Umbilical cord (tissue), 1 donor: ENCODE measurements at regions not wholly inside any gene's neighbourhood (a gene's known extent, or its start where the extent isn't known, plus 50 kb on each side); places are given as distances from the start of the nearest gene placed in this dataset.
"Not testable (repeated sequence)": the region's sequence is repeated elsewhere in the genome, so short reads cannot be mapped to it uniquely, and the experiment has no call there.

Source experiments
- DNase-seq: peaks from one replicate; pipeline ENCODE4 v3.0.0-alpha.2; 2015; ENCODE audit warnings: low spot score

DNA sequence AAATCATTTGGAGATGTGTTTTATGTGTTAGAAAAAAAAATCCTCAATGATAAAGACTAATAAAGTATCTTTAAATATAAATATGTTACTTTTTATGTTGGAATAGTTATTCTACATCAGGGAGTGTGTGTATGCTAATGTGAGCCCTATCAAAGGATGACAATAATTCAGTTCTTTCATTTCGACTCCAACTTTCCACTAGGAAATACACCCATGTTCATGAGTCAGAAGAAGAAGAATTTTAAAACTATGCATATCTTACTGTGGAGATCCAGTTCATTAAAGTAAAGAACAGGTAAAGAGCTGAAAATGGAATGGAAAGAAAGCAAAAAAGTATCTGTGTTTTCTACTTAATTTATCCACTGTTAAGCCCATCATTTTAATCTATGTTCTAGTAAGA, 399.8 kb downstream of the KCNJ2 start:
- DNase-seq: no peak

GRCh38 chr17:70577456-70577855, 408.1 kb downstream of the KCNJ2 start:
- no peak for DNase-seq

- no peak for DNase-seq
Observed at GRCh38 chr17:70581459-70581858, 412.1 kb downstream of the KCNJ2 start.

GRCh38 chr17:70582777-70583176, 413.4 kb downstream of the KCNJ2 start:
- no peak for DNase-seq

- DNase-seq: no peak
Observed at GRCh38 chr17:70584255-70584654, 414.9 kb downstream of the KCNJ2 start.

GRCh38 chr17:70588003-70588402, 418.7 kb downstream of the KCNJ2 start:
- no peak for DNase-seq

DNA sequence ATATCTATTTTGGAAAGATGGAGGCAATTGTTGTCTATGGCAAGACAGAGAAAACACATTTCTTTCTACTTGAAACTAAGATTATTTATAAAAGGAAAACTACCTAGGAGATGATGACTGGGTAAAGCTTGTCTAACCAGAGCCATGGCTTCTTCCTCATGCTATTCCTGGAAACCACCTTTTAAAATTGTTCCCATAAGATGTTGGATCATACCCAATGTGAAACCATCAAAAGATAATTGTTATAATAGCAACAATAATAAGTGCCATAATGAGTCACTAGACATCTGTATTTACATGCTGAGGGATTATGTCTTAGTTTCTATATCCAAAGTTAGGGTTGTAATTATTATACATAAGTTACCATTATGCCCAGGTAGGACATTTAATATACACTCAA, 428.4 kb downstream of the KCNJ2 start:
- no peak for DNase-seq

- no peak for DNase-seq
Observed at GRCh38 chr17:70599198-70599597, 429.9 kb downstream of the KCNJ2 start.

DNA sequence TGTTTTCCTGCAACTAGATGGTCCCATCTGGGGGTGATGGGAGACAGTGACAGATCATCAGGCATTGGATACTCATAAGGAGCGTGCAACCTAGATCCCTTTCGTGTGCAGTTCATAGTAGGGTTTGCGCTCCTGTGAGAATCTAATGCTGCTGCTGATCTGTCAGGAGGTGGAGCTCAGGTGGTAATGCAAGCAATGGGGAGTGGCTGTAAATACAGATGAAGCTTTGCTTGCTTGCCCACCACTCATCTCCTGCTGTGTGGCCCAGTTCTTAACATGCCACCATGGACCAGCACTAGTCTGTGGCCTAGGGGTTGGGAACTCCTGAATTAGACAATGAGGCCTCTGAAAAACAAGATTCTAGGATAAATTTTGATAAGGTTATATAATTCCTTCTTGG, 430.6 kb downstream of the KCNJ2 start:
- DNase-seq: not testable (repeated sequence)

DNA sequence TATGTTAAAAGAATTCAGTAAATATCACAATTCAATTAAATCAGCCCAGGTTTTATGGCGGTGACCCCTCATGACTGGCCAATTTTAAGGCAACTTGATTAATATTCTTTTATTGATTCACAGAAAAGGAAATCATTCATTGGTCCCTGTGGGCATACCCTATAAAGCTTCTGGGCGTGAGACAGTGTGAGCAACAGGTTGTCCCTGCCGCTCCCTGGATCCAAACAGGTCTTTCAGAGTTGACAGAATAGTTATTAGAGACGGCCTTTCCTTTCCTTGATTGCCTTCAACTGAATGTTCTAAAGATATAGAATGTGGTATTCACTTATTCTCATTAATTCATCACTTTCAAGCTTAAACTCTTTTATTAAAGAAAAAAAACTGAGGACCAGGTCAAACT, 433.9 kb downstream of the KCNJ2 start:
- no peak for DNase-seq

- DNase-seq: no peak
Observed at GRCh38 chr17:70604854-70605253, 435.5 kb downstream of the KCNJ2 start.

GRCh38 chr17:70606086-70606485, 436.8 kb downstream of the KCNJ2 start:
- no peak for DNase-seq

- DNase-seq: no peak
Observed at GRCh38 chr17:70608193-70608592, 438.9 kb downstream of the KCNJ2 start.

GRCh38 chr17:70608957-70609356, 439.6 kb downstream of the KCNJ2 start:
- no peak for DNase-seq

- no peak for DNase-seq
Observed at GRCh38 chr17:70609566-70609965, 440.2 kb downstream of the KCNJ2 start.

GRCh38 chr17:70610161-70610560, 440.8 kb downstream of the KCNJ2 start:
- no peak for DNase-seq

GRCh38 chr17:70613681-70614080, 444.3 kb downstream of the KCNJ2 start:
- DNase-seq: no peak

DNA sequence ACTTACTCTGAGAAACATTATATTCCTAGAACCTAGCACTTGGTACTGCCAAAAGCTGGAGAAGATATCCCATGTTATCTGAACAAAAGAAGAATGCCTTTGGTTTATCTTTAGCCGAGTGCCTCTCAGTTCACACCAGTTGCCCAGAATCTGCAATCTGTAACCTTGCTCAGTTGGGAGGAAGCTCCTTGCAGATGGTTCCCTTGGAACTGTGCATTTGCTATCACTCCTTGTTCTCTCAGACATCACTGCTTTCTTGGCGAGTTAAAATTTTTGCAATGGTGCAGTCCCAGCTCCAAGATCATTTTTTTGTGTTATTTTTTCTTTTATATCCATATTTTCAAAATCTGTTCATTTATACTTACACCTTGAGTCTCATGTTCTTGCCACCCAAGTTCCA, 446.5 kb downstream of the KCNJ2 start:
- DNase-seq: no peak

- DNase-seq: no peak
Observed at GRCh38 chr17:70618641-70619040, 449.3 kb downstream of the KCNJ2 start.

- peak; percentile 32 for DNase-seq
Observed at GRCh38 chr17:70621566-70621965, 452.2 kb downstream of the KCNJ2 start.

DNA sequence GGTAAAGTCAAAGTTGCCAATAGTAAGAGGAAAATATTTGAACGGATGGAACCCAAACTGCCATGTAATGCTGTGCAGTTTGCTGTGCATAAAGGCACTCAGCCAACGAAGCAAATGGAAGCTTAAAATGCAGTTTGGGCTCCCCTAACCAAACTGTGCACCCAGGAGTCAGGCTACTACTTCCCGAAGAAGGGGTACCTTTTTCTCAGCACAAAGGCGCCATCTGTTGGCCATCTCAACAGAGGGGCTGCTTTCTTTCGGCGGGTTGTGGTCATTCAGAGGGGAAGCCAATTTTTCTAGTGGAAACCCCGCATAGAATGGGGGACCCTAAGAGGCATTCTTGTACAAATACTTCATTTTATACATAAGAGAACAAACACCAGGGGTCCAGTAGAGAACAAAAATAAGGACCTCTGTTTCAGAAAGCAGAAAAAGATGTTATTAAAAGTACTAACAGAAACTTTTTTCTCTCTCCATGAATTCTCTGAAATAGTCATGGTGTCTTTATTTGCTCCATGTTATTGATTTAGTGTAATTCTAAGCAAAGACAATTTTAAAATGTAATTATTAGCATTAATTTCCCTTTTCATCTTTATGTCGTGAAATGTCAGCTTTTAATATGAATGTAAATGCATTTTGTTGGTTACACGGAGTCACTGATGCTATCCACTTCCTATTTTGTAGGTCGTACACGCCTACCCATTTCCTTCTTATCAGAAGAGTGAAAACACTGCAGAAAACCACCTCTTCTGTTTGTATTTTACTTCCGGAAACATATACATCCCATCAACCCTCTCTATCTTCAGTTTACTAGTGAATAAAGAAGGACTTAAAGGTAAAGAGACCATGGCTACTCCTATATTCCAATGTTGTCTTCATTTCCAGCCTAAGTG, 453.3 kb downstream of the KCNJ2 start:
- DNase-seq: peak; percentile 53

GRCh38 chr17:70624211-70624610, 454.9 kb downstream of the KCNJ2 start:
- DNase-seq: no peak

DNA sequence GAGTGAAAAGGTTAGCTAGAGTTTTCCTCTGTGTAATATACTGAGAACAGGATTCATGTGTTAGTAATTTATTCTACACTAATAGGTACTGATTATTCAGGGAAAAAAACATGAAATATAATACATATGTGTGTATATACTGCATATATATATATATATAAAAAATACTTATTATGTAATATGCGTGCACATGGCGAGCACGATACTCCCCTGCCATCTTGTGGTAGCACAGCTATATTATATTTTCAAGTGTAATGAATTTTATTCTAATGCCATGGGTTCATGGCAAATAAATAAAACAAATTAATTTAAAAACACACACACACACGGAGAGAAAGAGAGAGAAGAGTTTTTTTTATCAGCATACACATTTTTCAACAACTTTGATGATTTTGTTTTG, 460.6 kb downstream of the KCNJ2 start:
- no peak for DNase-seq
